ENCODE measurements at regions not wholly inside any gene's neighbourhood (a gene's known extent, or its start where the extent isn't known, plus 50 kb on each side); places are given as distances from the start of the nearest gene placed in this dataset.

DNA sequence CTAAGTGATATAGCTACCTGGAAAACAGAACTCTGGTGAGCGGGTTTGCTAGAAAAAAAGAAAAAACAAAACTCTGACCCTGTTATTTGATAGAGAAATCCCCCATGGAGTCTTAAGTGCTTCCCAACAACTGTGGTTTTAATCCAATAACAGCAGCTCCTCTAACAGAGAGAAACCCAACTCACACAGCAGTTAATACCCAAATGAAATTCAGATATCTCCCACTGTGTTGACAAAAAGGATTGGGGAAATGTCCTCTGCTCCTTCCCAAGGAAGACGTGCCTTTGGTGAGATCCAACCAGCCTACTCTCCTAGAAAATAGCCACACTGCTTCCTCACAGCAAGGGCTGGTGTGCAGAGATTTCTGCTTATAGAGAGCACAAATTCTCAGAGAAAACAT is 200.4 kb upstream of the FBXL4 start:
- Histone ChIP-seq H3K27ac (ENCODE audit: insufficient read length, low read depth, low read length) (no peak overlapping the region), H3K23me2 (ENCODE audit: insufficient read length, low read depth, low read length, poor library complexity, severe bottlenecking) (no peaks in the 10 kb centered on the region), H3K56ac (ENCODE audit: insufficient read length, low read depth, low read length) (no peak overlapping the region), H3T11ph (ENCODE audit: low read length) (no peak overlapping the region), H3K23ac (ENCODE audit: insufficient read length, low read depth, low read length) (no peak overlapping the region), H2BK5ac (ENCODE audit: insufficient read length, low read length) (no peak overlapping the region), H3K79me2 (ENCODE audit: insufficient read depth, low read length) (no peaks in the 10 kb centered on the region), H2AFZ (ENCODE audit: low read length) (no peak overlapping the region), H3K18ac (ENCODE audit: insufficient read length, low read depth, low read length) (no peak overlapping the region), H3K9ac (ENCODE audit: extremely low read depth, insufficient read length, low read length) (no peak overlapping the region), H3K14ac (ENCODE audit: insufficient read depth, low read length) (no peak overlapping the region), H2BK20ac (ENCODE audit: low read depth, low read length, poor library complexity, severe bottlenecking) (no peak overlapping the region), H3K79me1 (ENCODE audit: insufficient read depth, low read depth, low read length, poor library complexity, severe bottlenecking) (no peaks in the 10 kb centered on the region), H2BK120ac (ENCODE audit: low read depth, low read length, poor library complexity, severe bottlenecking) (no peak overlapping the region), H3K4ac (ENCODE audit: low read depth, low read length) (no peak overlapping the region), H2AK5ac (ENCODE audit: insufficient read length, low read length) (no peak overlapping the region), H2BK15ac (ENCODE audit: low read depth, low read length) (no peak overlapping the region), H4K8ac (replicated peaks; ENCODE audit: insufficient read length, low read depth, low read length) (no peak overlapping the region), H3K4me2 (ENCODE audit: insufficient read depth, insufficient read length, low read length) (no peak overlapping the region), H4K5ac (ENCODE audit: insufficient read length, low read depth, low read length) (no peak overlapping the region), H4K20me1 (ENCODE audit: control insufficient read depth, insufficient read depth, insufficient read length) (no peaks in the 10 kb centered on the region), H4K91ac (ENCODE audit: insufficient read length, low read depth, low read length) (no peak overlapping the region), H3K27me3 (ENCODE audit: insufficient read depth, low read length) (no peaks in the 10 kb centered on the region), H2BK12ac (ENCODE audit: insufficient read length, low read depth, low read length) (no peak overlapping the region), H3K4me1 (ENCODE audit: insufficient read depth, low read length) (no peaks in the 10 kb centered on the region), H3K9me3 (ENCODE audit: control insufficient read depth, low read depth, low read length) (no peaks in the 10 kb centered on the region)
- peaks cover 3% of the 10 kb centered on the region; the same call in 1 of the 2 replicates for H3K27me3 Mint-ChIP-seq (ENCODE audit: low read depth)
- no peaks in the 10 kb centered on the region; a peak in 1 of 5 replicates for H3K9me3 Mint-ChIP-seq
- DNase-seq: no peak
- H3K4me3 Mint-ChIP-seq: no peak overlapping the region
- H3K36me3 Mint-ChIP-seq (ENCODE audit: insufficient read depth in 1 of 3, low read depth in 3 of 3): no peaks in the 10 kb centered on the region
- H3K4me1 Mint-ChIP-seq: peaks cover 8 to 14% of the 10 kb centered on the region in 2 experiments
- H3K27ac Mint-ChIP-seq: no peak overlapping the region; a peak in 1 of 7 replicates
- TF ChIP-seq, protein P1, sequence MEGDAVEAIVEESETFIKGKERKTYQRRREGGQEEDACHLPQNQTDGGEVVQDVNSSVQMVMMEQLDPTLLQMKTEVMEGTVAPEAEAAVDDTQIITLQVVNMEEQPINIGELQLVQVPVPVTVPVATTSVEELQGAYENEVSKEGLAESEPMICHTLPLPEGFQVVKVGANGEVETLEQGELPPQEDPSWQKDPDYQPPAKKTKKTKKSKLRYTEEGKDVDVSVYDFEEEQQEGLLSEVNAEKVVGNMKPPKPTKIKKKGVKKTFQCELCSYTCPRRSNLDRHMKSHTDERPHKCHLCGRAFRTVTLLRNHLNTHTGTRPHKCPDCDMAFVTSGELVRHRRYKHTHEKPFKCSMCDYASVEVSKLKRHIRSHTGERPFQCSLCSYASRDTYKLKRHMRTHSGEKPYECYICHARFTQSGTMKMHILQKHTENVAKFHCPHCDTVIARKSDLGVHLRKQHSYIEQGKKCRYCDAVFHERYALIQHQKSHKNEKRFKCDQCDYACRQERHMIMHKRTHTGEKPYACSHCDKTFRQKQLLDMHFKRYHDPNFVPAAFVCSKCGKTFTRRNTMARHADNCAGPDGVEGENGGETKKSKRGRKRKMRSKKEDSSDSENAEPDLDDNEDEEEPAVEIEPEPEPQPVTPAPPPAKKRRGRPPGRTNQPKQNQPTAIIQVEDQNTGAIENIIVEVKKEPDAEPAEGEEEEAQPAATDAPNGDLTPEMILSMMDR (conservative IDR thresholded peaks at IDR 0.05): no peak
- WGBS (ENCODE audit: extremely low coverage, insufficient read length, low lambda C conversion rate): no CpG with 5 or more reads among the region's 2 CpGs
